Stimulated activated CD4-positive, alpha-beta T cell treated with anti-CD3 and anti-CD28 coated beads, Interleukin-4, amount 100 ng/mL, for 48 hours (primary cell): ENCODE measurements at regions not wholly inside any gene's neighbourhood (a gene's known extent, or its start where the extent isn't known, plus 50 kb on each side); places are given as distances from the start of the nearest gene placed in this dataset.

Experiments
- DNase-seq, 2 donors: peaks; one replicate each; pipeline ENCODE4 v3.0.0-alpha.2; 2020; ENCODE audit warnings: low read depth in 2 of 2

- no peak for DNase-seq
Measured at GRCh38 chr15:53462651-53463050, 296.8 kb downstream of the WDR72 start.

- no peak for DNase-seq
Measured at GRCh38 chr15:53461677-53462076, 297.8 kb downstream of the WDR72 start.

- no peak for DNase-seq
Measured at GRCh38 chr15:53458736-53459135, 300.7 kb downstream of the WDR72 start.

- DNase-seq: no peak
Measured at GRCh38 chr15:53457479-53457878, 302.0 kb downstream of the WDR72 start.

GRCh38 chr15:53454843-53455721 lies 304.4 kb downstream of the WDR72 start:
- DNase-seq: no peak

- DNase-seq: no peak
Measured at GRCh38 chr15:53454535-53454842, 305.0 kb downstream of the WDR72 start.

GRCh38 chr15:53453253-53454105 lies 306.0 kb downstream of the WDR72 start:
- DNase-seq: no peak

GRCh38 chr15:53448232-53449015 lies 311.0 kb downstream of the WDR72 start:
- no peak for DNase-seq

- DNase-seq: no peak
Measured at GRCh38 chr15:53447742-53448141, 311.7 kb downstream of the WDR72 start.

- no peak for DNase-seq
Measured at GRCh38 chr15:53447053-53447574, 312.3 kb downstream of the WDR72 start.

- DNase-seq: no peak
Measured at GRCh38 chr15:53446376-53446775, 313.1 kb downstream of the WDR72 start.

GRCh38 chr15:53445531-53445930 lies 313.9 kb downstream of the WDR72 start:
- DNase-seq: no peak

GRCh38 chr15:53437985-53438841 lies 321.2 kb downstream of the WDR72 start:
- no peak for DNase-seq

GRCh38 chr15:53437366-53437765 lies 322.1 kb downstream of the WDR72 start:
- DNase-seq: no peak

- DNase-seq: no peak
Measured at GRCh38 chr15:53434174-53434678, 325.2 kb downstream of the WDR72 start.

GRCh38 chr15:53416219-53416940 lies 343.1 kb downstream of the WDR72 start:
- no peak for DNase-seq

GRCh38 chr15:53414167-53414566 lies 345.3 kb downstream of the WDR72 start:
- DNase-seq: no peak

- DNase-seq: no peak
Measured at GRCh38 chr15:53412542-53412941, 346.9 kb downstream of the WDR72 start.

GRCh38 chr15:53404930-53405493 lies 354.5 kb downstream of the WDR72 start:
- no peak for DNase-seq

- no peak for DNase-seq
Measured at GRCh38 chr15:53401503-53401902, 358.0 kb downstream of the WDR72 start.
